NCI-H1694 treated with DMSO at 0.1 percent for 48 hours (cell line): ENCODE measurements at regions not wholly inside any gene's neighbourhood (a gene's known extent, or its start where the extent isn't known, plus 50 kb on each side); places are given as distances from the start of the nearest gene placed in this dataset.

ENCODE experiments used
- DNase-seq: peaks from one replicate; lab custom pipeline; 2025; lab: John Stamatoyannopoulos, UW

GRCh38 chr5:38719403-38719802 is 126.4 kb upstream of the OSMR start:
- no peak for DNase-seq

- DNase-seq: no peak
Observed at GRCh38 chr5:38719916-38720315, 125.9 kb upstream of the OSMR start.

DNA sequence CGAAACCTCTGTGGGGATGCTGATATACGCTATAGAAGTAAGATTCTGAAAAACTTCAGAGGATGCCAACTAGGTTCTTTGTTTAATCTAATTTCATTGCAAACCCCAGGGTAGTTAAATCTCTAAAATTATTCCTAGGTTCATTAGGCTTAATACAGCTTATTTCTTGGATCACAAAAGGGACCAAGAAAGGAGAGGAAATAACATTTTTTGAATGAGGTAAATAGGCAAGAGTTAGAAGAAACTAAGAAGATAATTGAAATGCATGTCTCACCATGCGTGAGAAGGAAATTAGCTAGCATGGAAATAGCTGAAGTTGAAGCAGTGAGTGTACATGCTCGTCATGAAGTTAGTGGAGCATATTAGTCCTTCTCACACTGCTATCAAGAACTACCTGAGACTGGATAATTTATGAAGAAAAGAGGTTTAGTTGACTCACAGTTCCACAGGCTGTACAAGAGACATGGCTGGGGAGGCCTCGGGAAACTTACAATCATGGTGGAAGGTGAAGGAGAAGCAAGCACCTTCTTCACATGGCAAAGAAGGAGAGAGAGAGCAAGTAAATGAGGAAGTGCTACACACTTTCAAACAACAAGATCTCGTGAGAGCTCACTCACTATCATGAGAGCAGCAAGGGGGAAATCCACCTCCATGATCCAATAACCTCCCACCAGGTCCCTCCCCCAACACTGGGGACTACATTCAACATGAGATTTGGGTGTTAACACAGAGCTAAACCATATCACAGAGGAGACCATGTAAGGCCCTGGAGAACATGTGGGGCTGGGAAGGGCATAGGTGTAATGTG is 125.1 kb upstream of the OSMR start:
- DNase-seq: no peak

GRCh38 chr5:38722918-38723317 is 122.9 kb upstream of the OSMR start:
- no peak for DNase-seq

- no peak for DNase-seq
Observed at GRCh38 chr5:38723426-38723825, 122.4 kb upstream of the OSMR start.

- no peak for DNase-seq
Observed at GRCh38 chr5:38724301-38725030, 121.3 kb upstream of the OSMR start.

- DNase-seq: no peak
Observed at GRCh38 chr5:38725371-38725865, 120.4 kb upstream of the OSMR start.

- DNase-seq: no peak
Observed at GRCh38 chr5:38726279-38726678, 119.5 kb upstream of the OSMR start.

DNA sequence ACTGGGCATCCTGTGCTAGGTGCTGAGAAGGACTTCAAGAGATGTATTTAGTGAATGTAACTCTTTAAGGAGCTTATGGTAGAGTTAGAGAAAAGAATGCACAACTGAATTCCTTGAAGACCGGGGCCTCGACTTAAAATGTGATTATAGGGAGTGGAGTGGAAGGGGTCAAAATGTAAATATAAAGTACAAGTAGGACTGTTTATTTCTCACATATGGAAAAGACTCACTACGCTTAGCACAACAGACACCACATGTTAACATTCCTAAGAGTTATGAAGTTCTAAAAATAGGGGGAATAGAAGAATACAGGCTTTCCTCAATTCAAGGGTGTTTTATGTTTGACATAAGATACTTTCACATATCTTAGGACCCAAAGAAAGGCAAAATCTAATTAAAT is 117.8 kb upstream of the OSMR start:
- DNase-seq: no peak

- DNase-seq: no peak
Observed at GRCh38 chr5:38731461-38731860, 114.4 kb upstream of the OSMR start.

GRCh38 chr5:38734353-38734752 is 111.5 kb upstream of the OSMR start:
- no peak for DNase-seq

GRCh38 chr5:38736089-38736488 is 109.7 kb upstream of the OSMR start:
- DNase-seq: no peak

- no peak for DNase-seq
Observed at GRCh38 chr5:38737976-38738375, 107.8 kb upstream of the OSMR start.

GRCh38 chr5:38739011-38739704 is 106.7 kb upstream of the OSMR start:
- DNase-seq: no peak

DNA sequence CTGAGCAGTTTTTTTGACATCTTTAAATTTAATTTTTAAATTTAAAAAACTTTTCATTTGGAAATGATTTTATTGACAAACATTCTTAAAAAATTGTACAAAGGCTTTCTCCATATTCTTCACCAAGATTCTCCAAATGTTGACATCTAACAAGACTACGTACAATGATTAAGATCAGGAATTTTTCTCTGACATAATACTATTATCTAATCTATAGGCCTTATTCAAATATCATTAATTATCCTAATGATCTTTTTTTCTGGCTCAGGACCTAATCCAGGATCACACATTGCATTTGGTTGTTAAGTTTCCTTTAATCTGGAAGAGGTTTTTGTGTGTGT is 106.1 kb upstream of the OSMR start:
- DNase-seq: no peak

GRCh38 chr5:38742821-38743220 is 103.0 kb upstream of the OSMR start:
- DNase-seq: no peak

DNA sequence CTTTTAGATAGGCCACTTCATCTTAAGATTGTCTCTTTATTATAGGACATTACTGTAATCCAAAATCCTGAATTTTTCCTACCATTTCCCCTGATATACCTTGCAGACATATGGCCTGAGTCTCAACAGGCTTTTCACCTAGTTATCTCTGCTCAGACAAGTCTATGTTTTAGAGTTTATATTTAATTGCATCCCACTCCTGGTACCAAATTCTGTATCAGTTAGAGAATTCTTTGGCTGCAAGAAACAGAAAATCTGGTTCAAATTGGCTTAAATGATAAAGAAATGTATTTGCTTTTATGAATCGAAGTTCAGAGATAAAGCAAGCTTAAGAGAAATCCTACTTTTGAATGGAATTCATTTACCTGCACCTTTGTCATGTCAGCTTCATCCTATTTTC is 102.2 kb upstream of the OSMR start:
- DNase-seq: no peak

GRCh38 chr5:38745836-38746732 is 99.7 kb upstream of the OSMR start:
- no peak for DNase-seq

DNA sequence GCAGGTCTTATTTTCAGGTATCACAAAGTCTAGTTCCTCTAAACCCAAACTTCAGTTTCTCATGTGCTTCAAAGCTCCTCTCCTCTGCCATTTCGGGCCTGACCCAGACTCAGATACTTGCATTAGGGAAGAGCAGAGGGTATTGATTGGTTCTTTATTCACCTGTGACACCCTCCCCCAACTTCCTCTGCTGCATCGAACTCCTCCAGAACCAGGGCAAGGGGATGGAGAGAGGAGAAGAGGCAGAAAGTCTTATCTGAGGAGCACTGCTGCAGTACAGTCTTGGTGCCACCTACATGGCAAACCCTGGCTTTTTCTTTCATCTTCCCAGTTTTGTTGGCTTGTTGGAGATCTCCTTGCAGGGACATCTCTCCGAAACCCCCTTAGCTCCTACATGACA is 96.0 kb upstream of the OSMR start:
- no peak for DNase-seq

DNA sequence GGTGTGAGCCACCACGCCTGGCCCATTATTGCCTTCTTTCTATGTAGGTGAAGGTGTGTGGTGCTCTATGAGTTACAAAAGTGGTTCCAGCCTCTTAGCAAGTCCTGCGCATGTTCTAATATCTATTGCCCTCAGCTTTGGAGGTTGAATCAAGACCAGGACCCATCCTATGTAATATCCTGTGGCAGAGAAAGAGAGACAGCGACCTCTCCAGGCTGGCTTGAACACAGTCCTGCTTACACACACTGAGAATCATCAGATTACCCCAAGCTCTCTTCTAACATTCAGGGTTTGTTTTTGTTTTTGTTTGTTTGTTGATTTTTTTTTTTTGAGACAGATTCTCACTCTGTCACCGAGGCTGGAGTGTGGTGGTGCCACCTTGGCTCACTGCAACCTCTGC is 94.7 kb upstream of the OSMR start:
- DNase-seq: no peak

DNA sequence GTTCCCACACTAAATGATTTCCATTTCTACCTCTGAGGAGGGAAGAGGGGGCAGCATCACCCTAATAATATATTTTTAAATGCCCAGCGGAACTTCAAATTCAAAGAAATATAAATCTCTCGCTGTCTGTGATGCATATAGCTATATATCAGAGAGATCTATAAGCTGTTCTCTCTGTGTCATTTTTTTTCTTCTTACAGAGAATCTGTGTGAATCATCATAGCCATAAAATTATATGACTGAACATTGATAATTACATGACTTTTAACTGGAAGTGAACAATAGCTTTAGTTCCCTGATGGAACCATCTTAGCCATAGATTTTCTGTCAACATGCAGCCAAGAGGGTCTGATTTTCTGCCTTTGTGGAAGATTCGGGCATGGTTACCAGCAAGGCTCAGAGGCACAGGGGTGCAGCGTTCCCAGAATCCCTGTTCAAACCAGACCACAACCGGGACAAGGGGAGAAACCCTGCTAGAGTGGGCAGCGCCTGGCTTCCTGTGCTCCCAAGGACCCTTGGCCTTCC is 93.7 kb upstream of the OSMR start:
- DNase-seq: no peak

GRCh38 chr5:38752622-38753021 is 93.2 kb upstream of the OSMR start:
- DNase-seq: no peak
